Upper lobe of right lung (tissue), 1 donor: ENCODE measurements at regions not wholly inside any gene's neighbourhood (a gene's known extent, or its start where the extent isn't known, plus 50 kb on each side); places are given as distances from the start of the nearest gene placed in this dataset.

Source experiments
- ATAC-seq: fragments of 200-7000 bp; cut with Tn5 transposase; one replicate; pipeline ENCODE4 v1.9.1; 2020; ENCODE audit warnings: mild to moderate bottlenecking, moderate library complexity
- DNase-seq: peaks from one replicate; pipeline ENCODE4 v3.0.0-alpha.2; 2020
- H3K27ac ChIP-seq: fragments of 200-600 bp; one replicate; pipeline ENCODE4 v1.8.0; 2022
- H3K27me3 ChIP-seq: fragments of 200-600 bp; one replicate; pipeline ENCODE4 v1.8.0; 2022; ENCODE audit warnings: mild to moderate bottlenecking
- H3K36me3 ChIP-seq: fragments of 200-600 bp; one replicate; pipeline ENCODE4 v1.8.0; 2022
- H3K4me1 ChIP-seq: fragments of 200-600 bp; one replicate; pipeline ENCODE4 v1.8.0; 2022
- H3K4me3 ChIP-seq: fragments of 200-600 bp; one replicate; pipeline ENCODE4 v1.8.0; 2022; ENCODE audit warnings: mild to moderate bottlenecking
- H3K9me3 ChIP-seq: fragments of 200-600 bp; one replicate; pipeline ENCODE4 v1.8.0; 2022
- CTCF ChIP-seq: fragments of 200-600 bp; IDR thresholded peaks from one replicate; pipeline ENCODE4 v1.8.0; 2022; ENCODE audit warnings: antibody characterized with exemption
- intact Hi-C: fragments of 100-400 bp; cut with DNase I; formaldehyde crosslinking; loops from one replicate; pipeline ENCODE4 v1.11.0; 2022
- donor health status: DM: no; HTN: yes; CAD: no; lungs with severe emphysema.

- intact Hi-C loops, result no loop called here
- no peaks in the 10 kb centered on the region for H3K4me1 ChIP-seq
- DNase-seq (no peak), ATAC-seq (no peak)
- H3K4me3 ChIP-seq, result no peak overlapping the region
- H3K27ac ChIP-seq, result no peak overlapping the region
- no peaks in the 10 kb centered on the region for H3K9me3 ChIP-seq
- H3K27me3 ChIP-seq, result no peaks in the 10 kb centered on the region
- no peaks in the 10 kb centered on the region for H3K36me3 ChIP-seq
- TF ChIP-seq CTCF, result no peak
These were observed 139.8 kb upstream of the PROK2 start for GRCh38 chr3:71924721-71925120.

GRCh38 chr3:71921036-71921435 is 136.1 kb upstream of the PROK2 start:
- intact Hi-C loops, result no loop called here
- Histone ChIP-seq H3K4me3 (no peak overlapping the region), H3K36me3 (no peaks in the 10 kb centered on the region), H3K4me1 (no peaks in the 10 kb centered on the region), H3K9me3 (no peaks in the 10 kb centered on the region), H3K27me3 (no peaks in the 10 kb centered on the region), H3K27ac (no peak overlapping the region)
- DNase-seq (no peak), ATAC-seq (no peak)
- TF ChIP-seq CTCF, result no peak

- H3K9me3 ChIP-seq, result no peaks in the 10 kb centered on the region
- no peaks in the 10 kb centered on the region for H3K27me3 ChIP-seq
- H3K36me3 ChIP-seq, result no peaks in the 10 kb centered on the region
- intact Hi-C loops, result no loop called here
- H3K27ac ChIP-seq, result no peak overlapping the region
- DNase-seq (no peak), ATAC-seq (no peak)
- TF ChIP-seq CTCF, result no peak
- H3K4me1 ChIP-seq, result no peaks in the 10 kb centered on the region
- H3K4me3 ChIP-seq, result no peak overlapping the region
These were observed 134.6 kb upstream of the PROK2 start for GRCh38 chr3:71919572-71919971.

- Histone ChIP-seq H3K4me1 (no peaks in the 10 kb centered on the region), H3K9me3 (no peaks in the 10 kb centered on the region), H3K27me3 (no peaks in the 10 kb centered on the region), H3K27ac (no peak overlapping the region), H3K36me3 (no peaks in the 10 kb centered on the region), H3K4me3 (no peak overlapping the region)
- DNase-seq (no peak), ATAC-seq (peak; percentile 58)
- intact Hi-C loops, result no loop called here
- no peak for TF ChIP-seq CTCF
These were observed 132.6 kb upstream of the PROK2 start for GRCh38 chr3:71917545-71917944.

- intact Hi-C loops, result no loop called here
- H3K4me3 ChIP-seq, result no peak overlapping the region
- TF ChIP-seq CTCF, result no peak
- H3K27ac ChIP-seq, result no peak overlapping the region
- H3K4me1 ChIP-seq, result no peaks in the 10 kb centered on the region
- H3K9me3 ChIP-seq, result no peaks in the 10 kb centered on the region
- H3K27me3 ChIP-seq, result no peaks in the 10 kb centered on the region
- ATAC-seq, result peak; percentile 35
- no peaks in the 10 kb centered on the region for H3K36me3 ChIP-seq
- DNase-seq, result no peak
These were observed 131.9 kb upstream of the PROK2 start for GRCh38 chr3:71916747-71917369.
